Loucy (cell line): ENCODE measurements at regions not wholly inside any gene's neighbourhood (a gene's known extent, or its start where the extent isn't known, plus 50 kb on each side); places are given as distances from the start of the nearest gene placed in this dataset.

Source experiments
- CTCF ChIP-seq: fragments of 200-600 bp; sonication (generic); conservative IDR thresholded peaks from 2 replicates; pipeline ENCODE4 v1.5.1; 2014; ENCODE audit warnings: mild to moderate bottlenecking, antibody characterized with exemption, low read length
- EZH2phosphoT487 ChIP-seq: fragments of 200-600 bp; IDR thresholded peaks from 2 replicates; pipeline ENCODE4 v1.6.1; 2018; ENCODE audit warnings: antibody characterized with exemption, mild to moderate bottlenecking, moderate library complexity, borderline replicate concordance

GRCh38 chr11:25742800-25743199 lies 589.1 kb upstream of the ANO3 start:
- TF ChIP-seq EZH2phosphoT487 (no peak), CTCF (no peak)
